GM23338 (cell line): ENCODE measurements at regions not wholly inside any gene's neighbourhood (a gene's known extent, or its start where the extent isn't known, plus 50 kb on each side); places are given as distances from the start of the nearest gene placed in this dataset.

Source experiments
- ATAC-seq: fragments of 200-7000 bp; cut with Tn5 transposase; 3 replicates; pipeline ENCODE4 v1.9.1; 2020
- DNase-seq: peaks from one replicate; pipeline ENCODE4 v3.0.0-alpha.2; 2015; ENCODE audit warnings: low spot score
- H2AFZ ChIP-seq: fragments of 200-600 bp; sonication (generic); 2 replicates; pipeline ENCODE4 v1.8.0; 2016; ENCODE audit warnings: antibody characterized with exemption, mild to moderate bottlenecking, moderate library complexity
- H3F3A ChIP-seq: fragments of 200-600 bp; sonication (generic); replicated peaks from 2 replicates; pipeline ENCODE4 v1.8.0; 2017; ENCODE audit warnings: antibody characterized with exemption, mixed run types, low read depth
- H3K27ac ChIP-seq: fragments of 200-600 bp; sonication (generic); 2 replicates; pipeline ENCODE4 v1.6.1; 2016; ENCODE audit warnings: low read depth
- H3K27me3 ChIP-seq: fragments of 200-600 bp; sonication (generic); 2 replicates; pipeline ENCODE4 v1.8.0; 2016; ENCODE audit warnings: mild to moderate bottlenecking, mixed run types, moderate library complexity; ENCODE audit not compliant: insufficient read depth
- H3K36me3 ChIP-seq: fragments of 200-600 bp; sonication (generic); 2 replicates; pipeline ENCODE4 v1.8.0; 2016; ENCODE audit warnings: mild to moderate bottlenecking; ENCODE audit not compliant: insufficient read depth
- H3K4me1 ChIP-seq: fragments of 200-600 bp; sonication (generic); 2 replicates; pipeline ENCODE4 v1.8.0; 2016; ENCODE audit warnings: mild to moderate bottlenecking, moderate library complexity; ENCODE audit not compliant: insufficient read depth
- H3K4me2 ChIP-seq: fragments of 200-600 bp; sonication (generic); 2 replicates; pipeline ENCODE4 v1.7.1; 2017; ENCODE audit warnings: mixed run types
- H3K4me3 ChIP-seq: fragments of 200-600 bp; sonication (generic); 2 replicates; pipeline ENCODE4 v1.6.1; 2016; ENCODE audit warnings: mixed run types
- H3K79me2 ChIP-seq: fragments of 200-600 bp; sonication (generic); replicated peaks from 2 replicates; pipeline ENCODE4 v1.8.0; 2017; ENCODE audit warnings: mild to moderate bottlenecking; ENCODE audit not compliant: insufficient read depth
- H3K9me2 ChIP-seq: fragments of 200-600 bp; sonication (generic); 2 replicates; pipeline ENCODE4 v1.8.0; 2017; ENCODE audit not compliant: insufficient read depth
- H4K20me1 ChIP-seq: fragments of 200-600 bp; sonication (generic); replicated peaks from 2 replicates; pipeline ENCODE4 v1.8.0; 2017; ENCODE audit warnings: mild to moderate bottlenecking; ENCODE audit not compliant: insufficient read depth
- H3K27ac Mint-ChIP-seq: 2 replicates; pipeline ENCODE4 v1.8.0; 2020; ENCODE audit warnings: inconsistent platforms, mild to moderate bottlenecking, moderate library complexity, mixed read lengths
- H3K27me3 Mint-ChIP-seq: 3 replicates; pipeline ENCODE4 v1.8.0; 2022; ENCODE audit warnings: low read depth, mild to moderate bottlenecking, moderate library complexity, mixed read lengths, inconsistent platforms; ENCODE audit not compliant: insufficient read depth, poor library complexity
- H3K36me3 Mint-ChIP-seq: 3 replicates; pipeline ENCODE4 v1.8.0; 2021; ENCODE audit warnings: low read depth, mild to moderate bottlenecking, inconsistent platforms, moderate library complexity, mixed read lengths
- H3K4me1 Mint-ChIP-seq: 3 replicates; pipeline ENCODE4 v1.8.0; 2020; ENCODE audit warnings: mild to moderate bottlenecking, inconsistent platforms, mixed read lengths
- H3K4me3 Mint-ChIP-seq: 3 replicates; pipeline ENCODE4 v1.8.0; 2021; ENCODE audit warnings: moderate library complexity, mild to moderate bottlenecking, inconsistent platforms, mixed read lengths
- H3K9me3 Mint-ChIP-seq: 3 replicates; pipeline ENCODE4 v1.8.0; 2020; ENCODE audit warnings: moderate library complexity, mild to moderate bottlenecking, inconsistent platforms, mixed read lengths
- CREB1 ChIP-seq: fragments of 250-450 bp; sonication (Bioruptor Pico); IDR thresholded peaks from 2 replicates; pipeline ENCODE4 v1.5.0; 2020; ENCODE audit warnings: low read depth, mild to moderate bottlenecking, moderate library complexity
- CTCF ChIP-seq, 2 experiments: fragments of 200-600 bp in 1 of 2; sonication (generic) in 1 of 2; conservative IDR thresholded peaks; 2 replicates each; pipeline versions ENCODE4 v1.5.1 to v1.6.1; 2016 to 2017; ENCODE audit warnings: antibody characterized with exemption in 2 of 2, low read depth in 2 of 2, mild to moderate bottlenecking in 2 of 2, moderate library complexity in 1 of 2
- ETS1 ChIP-seq: IDR thresholded peaks from 2 replicates; pipeline ENCODE4 v1.6.1; 2016; ENCODE audit warnings: antibody characterized with exemption
- EZH2 ChIP-seq: fragments of 200-600 bp; sonication (generic); IDR thresholded peaks from one replicate; pipeline ENCODE4 v1.8.0; 2017; ENCODE audit warnings: antibody characterized with exemption, mild to moderate bottlenecking, low read depth; ENCODE audit not compliant: unreplicated experiment
- NANOG ChIP-seq: IDR thresholded peaks from 2 replicates; pipeline ENCODE4 v1.6.1; 2016; ENCODE audit warnings: antibody characterized with exemption, borderline replicate concordance
- POLR2AphosphoS5 ChIP-seq: IDR thresholded peaks from 2 replicates; pipeline ENCODE4 v1.6.1; 2016; ENCODE audit warnings: antibody characterized with exemption, low read depth
- REST ChIP-seq: IDR thresholded peaks from one replicate; pipeline ENCODE4 v1.6.1; 2018; ENCODE audit warnings: antibody characterized with exemption; ENCODE audit not compliant: unreplicated experiment
- STAT1 ChIP-seq: IDR thresholded peaks from one replicate; pipeline ENCODE4 v1.6.1; 2016; ENCODE audit warnings: antibody characterized with exemption; ENCODE audit not compliant: unreplicated experiment
- ZNF114 ChIP-seq: fragments of 250-450 bp; sonication (Bioruptor Pico); IDR thresholded peaks from 2 replicates; pipeline ENCODE4 v1.5.0; 2020; ENCODE audit warnings: mild to moderate bottlenecking, moderate library complexity
- ZNF331 ChIP-seq: fragments of 250-450 bp; sonication (Bioruptor Pico); IDR thresholded peaks from 2 replicates; pipeline ENCODE4 v1.5.0; 2020; ENCODE audit warnings: low read depth, mild to moderate bottlenecking, moderate library complexity

GRCh38 chr13:72537782-72538181 lies 189.6 kb downstream of the MZT1 start:
- Histone ChIP-seq H3F3A (no peaks in the 10 kb centered on the region), H4K20me1 (no peaks in the 10 kb centered on the region), H3K36me3 (no peaks in the 10 kb centered on the region), H3K9me2 (0 out of 2 replicates have a peak, but pooled peaks cover 4% of the 10 kb centered on the region), H2AFZ (peak overlapping the region; percentile 33; the same call in 1 of the 2 replicates), H3K4me3 (no peak overlapping the region), H3K4me2 (no peak overlapping the region), H3K27me3 (no peaks in the 10 kb centered on the region), H3K4me1 (no peaks in the 10 kb centered on the region), H3K27ac (no peak overlapping the region), H3K79me2 (no peaks in the 10 kb centered on the region)
- no peak for DNase-seq
- H3K4me1 Mint-ChIP-seq, result peaks cover 9% of the 10 kb centered on the region; the same call in 2 of the 3 replicates
- ATAC-seq, result no peak
- no peak overlapping the region for H3K27ac Mint-ChIP-seq
- no peaks in the 10 kb centered on the region for H3K27me3 Mint-ChIP-seq
- no peaks in the 10 kb centered on the region for H3K9me3 Mint-ChIP-seq
- TF ChIP-seq STAT1 (no peak), ETS1 (no peak), CTCF (conservative IDR thresholded peaks at IDR 0.05; ENCODE audit: low read depth in 2 of 2) (no peak), NANOG (no peak), REST (no peak), ZNF331 (CRISPR knock-in tag) (no peak)
- H3K36me3 Mint-ChIP-seq, result no peaks in the 10 kb centered on the region
- H3K4me3 Mint-ChIP-seq, result no peak overlapping the region

- Histone ChIP-seq H3K27me3 (no peaks in the 10 kb centered on the region), H4K20me1 (no peaks in the 10 kb centered on the region), H3K79me2 (no peaks in the 10 kb centered on the region), H3K9me2 (0 out of 2 replicates have a peak, but pooled peaks cover 4% of the 10 kb centered on the region), H3K4me1 (no peaks in the 10 kb centered on the region), H3K27ac (no peak overlapping the region), H3K4me3 (no peak overlapping the region), H3K36me3 (no peaks in the 10 kb centered on the region), H2AFZ (peak overlapping the region; percentile 33; the same call in 1 of the 2 replicates), H3K4me2 (no peak overlapping the region), H3F3A (no peaks in the 10 kb centered on the region)
- H3K4me3 Mint-ChIP-seq, result no peak overlapping the region
- DNase-seq (no peak), ATAC-seq (no peak)
- peaks cover 9% of the 10 kb centered on the region; the same call in 2 of the 3 replicates for H3K4me1 Mint-ChIP-seq
- no peaks in the 10 kb centered on the region for H3K36me3 Mint-ChIP-seq
- no peak overlapping the region for H3K27ac Mint-ChIP-seq
- no peaks in the 10 kb centered on the region for H3K27me3 Mint-ChIP-seq
- H3K9me3 Mint-ChIP-seq, result no peaks in the 10 kb centered on the region
- no peak for TF ChIP-seq NANOG
- no peak for TF ChIP-seq CREB1 (CRISPR knock-in tag)
- no peak for TF ChIP-seq ZNF114 (CRISPR knock-in tag)
- no peak for TF ChIP-seq ETS1
- no peak for TF ChIP-seq REST
- no peak for TF ChIP-seq ZNF331 (CRISPR knock-in tag)
- TF ChIP-seq POLR2AphosphoS5, result no peak
- no peak for TF ChIP-seq EZH2
- no peak for TF ChIP-seq CTCF (conservative IDR thresholded peaks at IDR 0.05; ENCODE audit: low read depth in 2 of 2)
Observed at GRCh38 chr13:72537395-72537780, 190.0 kb downstream of the MZT1 start.
